ENCODE measurements at regions not wholly inside any gene's neighbourhood (a gene's known extent, or its start where the extent isn't known, plus 50 kb on each side); places are given as distances from the start of the nearest gene placed in this dataset.
"Not testable (repeated sequence)": the region's sequence is repeated elsewhere in the genome, so short reads cannot be mapped to it uniquely, and the experiment has no call there.

GRCh38 chr6:66291905-66292304 is 584.9 kb upstream of the EYS start:
- DNase-seq (ENCODE audit: low read depth) = no peak
- TF ChIP-seq CTCF (IDR thresholded peaks at IDR 0.05; ENCODE audit: insufficient read depth, low read depth, low read length) = no peak
- no peak overlapping the region for H3K4me3 ChIP-seq (ENCODE audit: low read depth, low read length)

- no peak for DNase-seq (ENCODE audit: low read depth)
- H3K4me3 ChIP-seq (ENCODE audit: low read depth, low read length) = no peak overlapping the region
- no peak for TF ChIP-seq CTCF (IDR thresholded peaks at IDR 0.05; ENCODE audit: insufficient read depth, low read depth, low read length)
These were observed 582.9 kb upstream of the EYS start for GRCh38 chr6:66289889-66290288.

- DNase-seq (ENCODE audit: low read depth) = no peak
- no peak overlapping the region for H3K4me3 ChIP-seq (ENCODE audit: low read depth, low read length)
- TF ChIP-seq CTCF (IDR thresholded peaks at IDR 0.05; ENCODE audit: insufficient read depth, low read depth, low read length) = no peak
These were observed 571.1 kb upstream of the EYS start for GRCh38 chr6:66278115-66278514.

- H3K4me3 ChIP-seq (ENCODE audit: low read depth, low read length) = no peak overlapping the region
- TF ChIP-seq CTCF (IDR thresholded peaks at IDR 0.05; ENCODE audit: insufficient read depth, low read depth, low read length) = no peak
- no peak for DNase-seq (ENCODE audit: low read depth)
These were observed 570.4 kb upstream of the EYS start for GRCh38 chr6:66277400-66277799.

- no peak overlapping the region for H3K4me3 ChIP-seq (ENCODE audit: low read depth, low read length)
- TF ChIP-seq CTCF (IDR thresholded peaks at IDR 0.05; ENCODE audit: insufficient read depth, low read depth, low read length) = no peak
- no peak for DNase-seq (ENCODE audit: low read depth)
These were observed 558.7 kb upstream of the EYS start for GRCh38 chr6:66265737-66266136.

- DNase-seq (ENCODE audit: low read depth) = no peak
- no peak overlapping the region for H3K4me3 ChIP-seq (ENCODE audit: low read depth, low read length)
- TF ChIP-seq CTCF (IDR thresholded peaks at IDR 0.05; ENCODE audit: insufficient read depth, low read depth, low read length) = no peak
These were observed 557.4 kb upstream of the EYS start for GRCh38 chr6:66264376-66264775.

GRCh38 chr6:66258731-66259487 is 551.9 kb upstream of the EYS start:
- not testable (repeated sequence) for DNase-seq (ENCODE audit: low read depth); H3K4me3 ChIP-seq (ENCODE audit: low read depth, low read length)
